ENCODE measurements at regions not wholly inside any gene's neighbourhood (a gene's known extent, or its start where the extent isn't known, plus 50 kb on each side); places are given as distances from the start of the nearest gene placed in this dataset.

DNA sequence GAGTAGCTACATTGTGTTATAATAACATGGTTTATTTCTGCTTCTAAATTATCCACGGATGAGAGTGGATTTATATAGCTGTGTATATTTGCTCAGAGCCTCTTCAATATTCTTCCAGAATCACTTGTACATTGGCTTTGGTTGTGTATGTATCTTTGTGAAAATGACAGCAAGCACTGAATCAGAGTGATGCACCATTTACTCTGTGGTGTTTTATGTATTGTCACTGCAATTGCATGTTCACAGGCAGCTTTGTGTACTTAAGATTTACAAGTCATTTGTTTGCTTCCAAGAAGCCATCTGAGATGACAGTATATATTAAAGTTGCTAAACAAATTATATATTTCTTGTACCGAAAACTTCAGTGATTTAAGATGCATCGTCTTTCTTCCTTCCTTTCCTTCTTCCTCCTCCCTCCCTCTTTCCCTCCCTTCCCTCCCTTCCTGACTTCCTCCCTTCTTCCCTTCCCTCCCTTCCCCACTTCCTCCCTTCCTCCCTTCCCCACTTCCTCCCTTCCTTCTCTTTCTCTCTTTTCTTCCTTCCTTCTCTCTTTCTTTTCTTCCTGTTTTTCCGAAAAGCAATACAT lies 362.3 kb upstream of the GOLIM4 start:
- no peaks in the 10 kb centered on the region for H3F3A ChIP-seq (replicated peaks; ENCODE audit: insufficient read depth)
- no peaks in the 10 kb centered on the region for H4K20me1 ChIP-seq (ENCODE audit: insufficient read depth)
- H3K36me3 ChIP-seq (replicated peaks in 1 of 2; ENCODE audit: control insufficient read depth in 1 of 2, insufficient read depth in 2 of 2, low read length in 1 of 2) = no peaks in the 10 kb centered on the region
- no peak overlapping the region for H2AFZ ChIP-seq (ENCODE audit: low read depth)
- WGBS (ENCODE audit: low lambda C conversion rate) = 58% methylated on average over 4 of the region's 4 CpGs
- POLR2A ChIA-PET = no interaction called here
- H3K9me2 ChIP-seq = no peaks in the 10 kb centered on the region
- no peaks in the 10 kb centered on the region; a peak in 1 of 4 replicates for H3K4me1 ChIP-seq (ENCODE audit: control insufficient read depth in 1 of 2, insufficient read depth in 2 of 2, low read depth in 1 of 2, low read length in 1 of 2)
- no peak overlapping the region for H3K27ac ChIP-seq (ENCODE audit: low read depth in 2 of 2, low read length in 1 of 2)
- TF ChIP-seq RFX5 (IDR thresholded peaks at IDR 0.05; ENCODE audit: low read length) (no peak), RAD21 (IDR thresholded peaks at IDR 0.05; ENCODE audit: low read length) (no peak), TEAD4 (IDR thresholded peaks at IDR 0.05; ENCODE audit: borderline replicate concordance, insufficient read depth) (no peak), TCF12 (IDR thresholded peaks at IDR 0.05) (no peak)
- TF ChIP-seq, protein P1, sequence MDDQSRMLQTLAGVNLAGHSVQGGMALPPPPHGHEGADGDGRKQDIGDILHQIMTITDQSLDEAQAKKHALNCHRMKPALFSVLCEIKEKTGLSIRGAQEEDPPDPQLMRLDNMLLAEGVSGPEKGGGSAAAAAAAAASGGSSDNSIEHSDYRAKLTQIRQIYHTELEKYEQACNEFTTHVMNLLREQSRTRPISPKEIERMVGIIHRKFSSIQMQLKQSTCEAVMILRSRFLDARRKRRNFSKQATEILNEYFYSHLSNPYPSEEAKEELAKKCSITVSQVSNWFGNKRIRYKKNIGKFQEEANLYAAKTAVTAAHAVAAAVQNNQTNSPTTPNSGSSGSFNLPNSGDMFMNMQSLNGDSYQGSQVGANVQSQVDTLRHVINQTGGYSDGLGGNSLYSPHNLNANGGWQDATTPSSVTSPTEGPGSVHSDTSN (IDR thresholded peaks at IDR 0.05) = no peak
- H3K79me2 ChIP-seq (ENCODE audit: insufficient read depth) = no peaks in the 10 kb centered on the region
- H3K9ac ChIP-seq = no peak overlapping the region
- H3K4me3 ChIP-seq (ENCODE audit: low read depth in 2 of 2, low read length in 1 of 2) = no peak overlapping the region
- no peak overlapping the region for H3K4me2 ChIP-seq
- no peaks in the 10 kb centered on the region for H3K9me3 ChIP-seq
- no peaks in the 10 kb centered on the region for H3K27me3 ChIP-seq (ENCODE audit: insufficient read depth)
- no peak for DNase-seq
- CTCF ChIA-PET = interaction anchor here (0.6 kb wide), 1 partner anchor 107 kb away, joined by 3 read pairs; no protein-coding TSS in a partner anchor

DNA sequence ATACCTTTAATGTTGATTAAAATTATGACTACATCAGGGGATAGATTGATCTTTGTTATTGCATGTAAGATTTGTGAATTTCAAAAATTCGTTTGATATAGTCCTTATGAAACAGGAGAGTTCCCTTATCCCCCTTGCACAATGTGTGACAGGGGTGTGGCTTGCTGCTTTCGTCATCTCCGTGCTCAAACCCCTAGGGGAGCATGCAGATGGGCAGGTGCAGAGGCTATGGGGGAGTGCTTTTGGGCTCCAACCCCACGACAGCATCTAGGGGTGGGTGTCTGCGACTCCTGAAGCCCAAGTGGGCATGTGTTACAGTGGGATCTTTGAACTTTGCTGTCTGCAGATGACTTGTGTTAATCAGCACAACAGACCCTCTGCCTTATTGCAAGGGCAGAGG lies 360.1 kb upstream of the GOLIM4 start:
- no peak for DNase-seq
- Histone ChIP-seq H3K79me2 (ENCODE audit: insufficient read depth) (no peaks in the 10 kb centered on the region), H3K27ac (ENCODE audit: low read depth in 2 of 2, low read length in 1 of 2) (no peak overlapping the region), H3K4me1 (ENCODE audit: control insufficient read depth in 1 of 2, insufficient read depth in 2 of 2, low read depth in 1 of 2, low read length in 1 of 2) (no peaks in the 10 kb centered on the region; a peak in 1 of 4 replicates), H3K9ac (no peak overlapping the region), H3K9me3 (no peaks in the 10 kb centered on the region), H3K9me2 (no peaks in the 10 kb centered on the region), H2AFZ (ENCODE audit: low read depth) (no peak overlapping the region), H4K20me1 (ENCODE audit: insufficient read depth) (no peaks in the 10 kb centered on the region), H3F3A (replicated peaks; ENCODE audit: insufficient read depth) (no peaks in the 10 kb centered on the region), H3K4me2 (no peak overlapping the region), H3K36me3 (replicated peaks in 1 of 2; ENCODE audit: control insufficient read depth in 1 of 2, insufficient read depth in 2 of 2, low read length in 1 of 2) (no peaks in the 10 kb centered on the region), H3K4me3 (ENCODE audit: low read depth in 2 of 2, low read length in 1 of 2) (no peak overlapping the region), H3K27me3 (ENCODE audit: insufficient read depth) (no peaks in the 10 kb centered on the region)
- TF ChIP-seq, protein P2, sequence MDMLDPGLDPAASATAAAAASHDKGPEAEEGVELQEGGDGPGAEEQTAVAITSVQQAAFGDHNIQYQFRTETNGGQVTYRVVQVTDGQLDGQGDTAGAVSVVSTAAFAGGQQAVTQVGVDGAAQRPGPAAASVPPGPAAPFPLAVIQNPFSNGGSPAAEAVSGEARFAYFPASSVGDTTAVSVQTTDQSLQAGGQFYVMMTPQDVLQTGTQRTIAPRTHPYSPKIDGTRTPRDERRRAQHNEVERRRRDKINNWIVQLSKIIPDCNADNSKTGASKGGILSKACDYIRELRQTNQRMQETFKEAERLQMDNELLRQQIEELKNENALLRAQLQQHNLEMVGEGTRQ (IDR thresholded peaks at IDR 0.05; ENCODE audit: borderline replicate concordance, low read depth, low read length) = no peak
- TF ChIP-seq GABPA (IDR thresholded peaks at IDR 0.05; ENCODE audit: low read depth) = no peak
- TF ChIP-seq, protein P3, sequence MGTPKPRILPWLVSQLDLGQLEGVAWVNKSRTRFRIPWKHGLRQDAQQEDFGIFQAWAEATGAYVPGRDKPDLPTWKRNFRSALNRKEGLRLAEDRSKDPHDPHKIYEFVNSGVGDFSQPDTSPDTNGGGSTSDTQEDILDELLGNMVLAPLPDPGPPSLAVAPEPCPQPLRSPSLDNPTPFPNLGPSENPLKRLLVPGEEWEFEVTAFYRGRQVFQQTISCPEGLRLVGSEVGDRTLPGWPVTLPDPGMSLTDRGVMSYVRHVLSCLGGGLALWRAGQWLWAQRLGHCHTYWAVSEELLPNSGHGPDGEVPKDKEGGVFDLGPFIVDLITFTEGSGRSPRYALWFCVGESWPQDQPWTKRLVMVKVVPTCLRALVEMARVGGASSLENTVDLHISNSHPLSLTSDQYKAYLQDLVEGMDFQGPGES (IDR thresholded peaks at IDR 0.05; ENCODE audit: low read depth, low read length) = no peak
- no peak for TF ChIP-seq FOXM1 (IDR thresholded peaks at IDR 0.05; ENCODE audit: low read depth)
- TF ChIP-seq ELF1 (IDR thresholded peaks at IDR 0.05) = no peak
- TF ChIP-seq TCF12 (IDR thresholded peaks at IDR 0.05) = no peak
- TF ChIP-seq POLR2AphosphoS5 (IDR thresholded peaks at IDR 0.05; ENCODE audit: low read depth, low read length) = no peak
- no peak for TF ChIP-seq MXI1 (IDR thresholded peaks at IDR 0.05; ENCODE audit: low read depth, low read length)
- no peak for TF ChIP-seq NFIC (IDR thresholded peaks at IDR 0.05; ENCODE audit: borderline replicate concordance)
- TF ChIP-seq YY1 (IDR thresholded peaks at IDR 0.05; ENCODE audit: low read depth) = no peak
- no peak for TF ChIP-seq GATA2 (CRISPR knock-in tag; IDR thresholded peaks at IDR 0.05)
- TF ChIP-seq FOXJ3 (CRISPR knock-in tag; IDR thresholded peaks at IDR 0.05) = no peak
- no peak for TF ChIP-seq TEAD4 (IDR thresholded peaks at IDR 0.05; ENCODE audit: borderline replicate concordance, insufficient read depth)
- TF ChIP-seq, protein P4, sequence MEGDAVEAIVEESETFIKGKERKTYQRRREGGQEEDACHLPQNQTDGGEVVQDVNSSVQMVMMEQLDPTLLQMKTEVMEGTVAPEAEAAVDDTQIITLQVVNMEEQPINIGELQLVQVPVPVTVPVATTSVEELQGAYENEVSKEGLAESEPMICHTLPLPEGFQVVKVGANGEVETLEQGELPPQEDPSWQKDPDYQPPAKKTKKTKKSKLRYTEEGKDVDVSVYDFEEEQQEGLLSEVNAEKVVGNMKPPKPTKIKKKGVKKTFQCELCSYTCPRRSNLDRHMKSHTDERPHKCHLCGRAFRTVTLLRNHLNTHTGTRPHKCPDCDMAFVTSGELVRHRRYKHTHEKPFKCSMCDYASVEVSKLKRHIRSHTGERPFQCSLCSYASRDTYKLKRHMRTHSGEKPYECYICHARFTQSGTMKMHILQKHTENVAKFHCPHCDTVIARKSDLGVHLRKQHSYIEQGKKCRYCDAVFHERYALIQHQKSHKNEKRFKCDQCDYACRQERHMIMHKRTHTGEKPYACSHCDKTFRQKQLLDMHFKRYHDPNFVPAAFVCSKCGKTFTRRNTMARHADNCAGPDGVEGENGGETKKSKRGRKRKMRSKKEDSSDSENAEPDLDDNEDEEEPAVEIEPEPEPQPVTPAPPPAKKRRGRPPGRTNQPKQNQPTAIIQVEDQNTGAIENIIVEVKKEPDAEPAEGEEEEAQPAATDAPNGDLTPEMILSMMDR (IDR thresholded peaks at IDR 0.05) = no peak
- ChIA-PET POLR2A (no interaction called here), CTCF (interaction anchor here (0.5 to 1.0 kb wide), 2 partner anchors 169 to 244 kb away, joined by 3 read pairs; no protein-coding TSS in a partner anchor)
- WGBS (ENCODE audit: low lambda C conversion rate) = 30% methylated on average over 5 of the region's 5 CpGs

All from SK-N-SH (cell line).